Trophoblast cell (in vitro differentiated cells and primary cell): ENCODE measurements at regions not wholly inside any gene's neighbourhood (a gene's known extent, or its start where the extent isn't known, plus 50 kb on each side); places are given as distances from the start of the nearest gene placed in this dataset.
"Not testable (repeated sequence)": the region's sequence is repeated elsewhere in the genome, so short reads cannot be mapped to it uniquely, and the experiment has no call there.

Source experiments
- DNase-seq, 2 donors: peaks; one replicate each; pipeline ENCODE4 v3.0.0-alpha.2; 2016
- H2AFZ ChIP-seq: 2 replicates; pipeline ENCODE4 v1.6.1; 2013; ENCODE audit warnings: low read length, moderate library complexity, mild to moderate bottlenecking; ENCODE audit not compliant: insufficient read depth, poor library complexity
- H2AK5ac ChIP-seq: 2 replicates; pipeline ENCODE4 v1.6.1; 2013; ENCODE audit warnings: mild to moderate bottlenecking, low read length
- H2BK120ac ChIP-seq: 2 replicates; pipeline ENCODE4 v1.6.1; 2013; ENCODE audit warnings: low read length, mild to moderate bottlenecking, moderate library complexity; ENCODE audit not compliant: insufficient read depth, poor library complexity
- H2BK12ac ChIP-seq: 2 replicates; pipeline ENCODE4 v1.6.1; 2013; ENCODE audit warnings: mild to moderate bottlenecking, low read length, moderate library complexity
- H2BK5ac ChIP-seq: 2 replicates; pipeline ENCODE4 v1.6.1; 2013; ENCODE audit warnings: low read length, low read depth, moderate library complexity, mild to moderate bottlenecking; ENCODE audit not compliant: poor library complexity
- H3K14ac ChIP-seq: 2 replicates; pipeline ENCODE4 v1.6.1; 2013; ENCODE audit warnings: mild to moderate bottlenecking, low read length
- H3K18ac ChIP-seq: 2 replicates; pipeline ENCODE4 v1.6.1; 2013; ENCODE audit warnings: mild to moderate bottlenecking, low read length
- H3K23ac ChIP-seq: 2 replicates; pipeline ENCODE4 v1.6.1; 2013; ENCODE audit warnings: low read length
- H3K27ac ChIP-seq: 2 replicates; pipeline ENCODE4 v1.5.1; 2013; ENCODE audit warnings: low read depth, mild to moderate bottlenecking, inconsistent platforms, low read length, moderate library complexity
- H3K27me3 ChIP-seq: 2 replicates; pipeline ENCODE4 v1.6.1; 2013; ENCODE audit warnings: inconsistent platforms, mild to moderate bottlenecking, low read length, moderate library complexity; ENCODE audit not compliant: insufficient read depth
- H3K36me3 ChIP-seq, 2 experiments: 1 replicate in 1 of 2; 2 replicates in 1 of 2; pipeline ENCODE4 v1.6.1; 2013; ENCODE audit warnings: low read length in 2 of 2, mild to moderate bottlenecking in 2 of 2, moderate library complexity in 1 of 2; ENCODE audit not compliant: insufficient read depth in 2 of 2, control insufficient read depth in 1 of 2
- H3K4ac ChIP-seq: 2 replicates; pipeline ENCODE4 v1.6.1; 2013; ENCODE audit warnings: low read depth, mild to moderate bottlenecking, low read length, moderate library complexity
- H3K4me1 ChIP-seq, 2 experiments: 1 replicate in 1 of 2; 2 replicates in 1 of 2; pipeline ENCODE4 v1.6.1; 2013; ENCODE audit warnings: low read length in 2 of 2, mild to moderate bottlenecking in 2 of 2, moderate library complexity in 1 of 2; ENCODE audit not compliant: insufficient read depth in 2 of 2, control insufficient read depth in 1 of 2
- H3K4me2 ChIP-seq: 2 replicates; pipeline ENCODE4 v1.6.1; 2013; ENCODE audit warnings: inconsistent platforms, mild to moderate bottlenecking, low read length, moderate library complexity
- H3K4me3 ChIP-seq: 2 replicates; pipeline ENCODE4 v1.5.1; 2013; ENCODE audit warnings: mild to moderate bottlenecking, low read depth, low read length, inconsistent platforms
- H3K79me1 ChIP-seq: one replicate; pipeline ENCODE4 v1.6.1; 2013; ENCODE audit warnings: low read length
- H3K79me2 ChIP-seq: 2 replicates; pipeline ENCODE4 v1.6.1; 2013; ENCODE audit warnings: low read length, mild to moderate bottlenecking; ENCODE audit not compliant: control insufficient read depth, insufficient read depth, poor library complexity
- H3K9ac ChIP-seq: 2 replicates; pipeline ENCODE4 v1.6.1; 2013; ENCODE audit warnings: mild to moderate bottlenecking, low read length
- H3K9me3 ChIP-seq: 2 replicates; pipeline ENCODE4 v1.6.1; 2013; ENCODE audit warnings: low read depth, mild to moderate bottlenecking, control low read depth, inconsistent platforms, low read length; ENCODE audit not compliant: insufficient read depth
- H4K12ac ChIP-seq: 2 replicates; pipeline ENCODE4 v1.6.1; 2013; ENCODE audit warnings: low read depth, mild to moderate bottlenecking, low read length, moderate library complexity
- H4K8ac ChIP-seq: 2 replicates; pipeline ENCODE4 v1.6.1; 2013; ENCODE audit warnings: low read depth, mild to moderate bottlenecking, low read length, moderate library complexity
- H4K91ac ChIP-seq: one replicate; pipeline ENCODE4 v1.6.1; 2013; ENCODE audit warnings: low read depth, mild to moderate bottlenecking, low read length, moderate library complexity
- WGBS: extraction: QIAGEN DNeasy Blood & Tissue Kit; methylation state at CpG from one replicate; pipeline ENCODE4 v1.1.7; 2013; ENCODE audit warnings: missing lambda C conversion rate; ENCODE audit not compliant: insufficient read length, insufficient coverage; ENCODE audit errors: extremely low coverage; 5-methylcytosine and 5-hydroxymethylcytosine counted together

GRCh38 chr3:4251412-4251811 lies 51.8 kb upstream of the SETMAR start:
- Histone ChIP-seq H3K23ac (no peak overlapping the region), H4K8ac (no peak overlapping the region)

DNA sequence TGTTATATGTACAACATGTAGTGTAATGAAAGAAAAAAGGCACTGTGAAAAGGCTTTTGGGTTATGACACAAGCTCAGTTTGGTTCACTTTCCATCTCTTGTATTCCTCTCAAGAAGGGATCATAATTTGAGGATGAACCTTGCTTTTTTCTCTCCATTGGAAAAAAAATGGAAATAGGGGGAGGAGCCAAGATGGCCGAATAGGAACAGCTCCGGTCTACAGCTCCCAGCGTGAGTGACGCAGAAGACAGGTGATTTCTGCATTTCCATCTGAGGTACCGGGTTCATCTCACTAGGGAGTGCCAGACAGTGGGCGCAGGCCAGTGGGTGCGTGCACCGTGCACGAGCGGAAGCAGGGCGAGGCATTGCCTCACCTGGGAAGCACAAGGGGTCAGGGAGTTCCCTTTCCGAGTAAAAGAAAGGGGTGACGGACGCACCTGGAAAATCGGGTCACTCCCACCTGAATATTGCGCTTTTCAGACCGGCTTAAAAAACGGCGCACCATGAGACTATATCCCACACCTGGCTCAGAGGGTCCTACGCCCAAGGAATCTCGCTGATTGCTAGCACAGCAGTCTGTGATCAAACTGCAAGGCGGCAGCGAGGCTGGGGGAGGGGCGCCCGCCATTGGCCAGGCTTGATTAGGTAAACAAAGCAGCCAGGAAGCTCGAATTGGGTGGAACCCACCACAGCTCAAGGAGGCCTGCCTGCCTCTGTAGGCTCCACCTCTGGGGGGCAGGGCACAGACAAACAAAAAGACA lies 49.9 kb upstream of the SETMAR start:
- H3K4me2 ChIP-seq, H3K4me3 ChIP-seq, H3K79me1 ChIP-seq, H3K23ac ChIP-seq, H3K9ac ChIP-seq, H3K14ac ChIP-seq, H3K27me3 ChIP-seq, H2BK5ac ChIP-seq, H3K79me2 ChIP-seq, H3K4me1 ChIP-seq, H3K9me3 ChIP-seq, H2AFZ ChIP-seq, H3K4ac ChIP-seq, H3K18ac ChIP-seq, H2BK120ac ChIP-seq, H4K12ac ChIP-seq, H2BK12ac ChIP-seq, H4K91ac ChIP-seq, H3K27ac ChIP-seq, H4K8ac ChIP-seq, DNase-seq, H2AK5ac ChIP-seq, H3K36me3 ChIP-seq: not testable (repeated sequence)
- WGBS, result no CpG with 5 or more reads among the region's 26 CpGs

More at GRCh38 chr3:4251412-4251811, 51.8 kb upstream of the SETMAR start:
- H4K12ac ChIP-seq, result no peak overlapping the region
- H3K27me3 ChIP-seq, result no peaks in the 10 kb centered on the region
- no peaks in the 10 kb centered on the region for H3K79me2 ChIP-seq
- no peak overlapping the region for H3K4me3 ChIP-seq
- H4K91ac ChIP-seq, result no peak overlapping the region
- H3K18ac ChIP-seq, result no peak overlapping the region
- no peak overlapping the region for H3K27ac ChIP-seq
- H3K36me3 ChIP-seq, result no peaks in the 10 kb centered on the region
- no peak overlapping the region for H2AFZ ChIP-seq
- no peak overlapping the region for H2BK120ac ChIP-seq
- no peak overlapping the region for H3K4ac ChIP-seq
- no peaks in the 10 kb centered on the region for H3K79me1 ChIP-seq
- no peak overlapping the region for H3K4me2 ChIP-seq
- no peaks in the 10 kb centered on the region for H3K4me1 ChIP-seq
- no peaks in the 10 kb centered on the region for H3K9me3 ChIP-seq
- H3K9ac ChIP-seq, result no peak overlapping the region
- no peak for DNase-seq
- H3K14ac ChIP-seq, result no peak overlapping the region
- H2AK5ac ChIP-seq, result no peak overlapping the region
- H2BK12ac ChIP-seq, result no peak overlapping the region
- no peak overlapping the region for H2BK5ac ChIP-seq
